Prostate gland (tissue), 2 donors: ENCODE measurements at regions not wholly inside any gene's neighbourhood (a gene's known extent, or its start where the extent isn't known, plus 50 kb on each side); places are given as distances from the start of the nearest gene placed in this dataset.

Experiments
- DNase-seq: peaks from one replicate; pipeline ENCODE4 v3.0.0-alpha.2; 2019; ENCODE audit warnings: low spot score
- H3K27ac ChIP-seq, 2 donors: fragments of 200-600 bp; sonication (generic); 2 replicates each; pipeline ENCODE4 v1.5.1; 2017 to 2019
- H3K27me3 ChIP-seq: fragments of 200-600 bp; sonication (generic); replicated peaks from 2 replicates; pipeline ENCODE4 v1.5.1; 2019; ENCODE audit not compliant: insufficient read depth
- H3K36me3 ChIP-seq, 2 donors: fragments of 200-600 bp; sonication (generic); 1 replicate in 1 of 2; 2 replicates in 1 of 2; pipeline versions ENCODE4 v1.5.1 to v1.8.1; 2017 to 2019
- H3K4me1 ChIP-seq: fragments of 200-600 bp; sonication (generic); replicated peaks from 2 replicates; pipeline ENCODE4 v1.5.1; 2019
- H3K4me3 ChIP-seq, 2 donors: fragments of 200-600 bp; sonication (generic); 2 replicates each; pipeline ENCODE4 v1.5.1; 2017 to 2019
- H3K9me3 ChIP-seq: fragments of 200-600 bp; sonication (generic); 2 replicates; pipeline ENCODE4 v1.5.1; 2017
- CTCF ChIP-seq, 4 experiments: fragments of 200-600 bp in 2 of 4; fragments of 450-650 bp in 2 of 4; sonication (generic) in 2 of 4; IDR thresholded peaks; 1 replicate in 3 of 4; 2 replicates in 1 of 4; pipeline ENCODE4 v1.5.1; 2016 to 2019; ENCODE audit warnings: antibody characterized with exemption in 4 of 4, mild to moderate bottlenecking in 2 of 4, moderate library complexity in 2 of 4
- POLR2A ChIP-seq: fragments of 450-650 bp; IDR thresholded peaks from one replicate; pipeline ENCODE4 v1.6.1; 2016; ENCODE audit warnings: antibody characterized with exemption, mild to moderate bottlenecking
- POLR2AphosphoS5 ChIP-seq: sonication (generic); formaldehyde crosslinking; IDR thresholded peaks from one replicate; pipeline ENCODE4 v1.6.1; 2017; ENCODE audit warnings: antibody characterized with exemption
- WGBS: methylation state at CpG from one replicate; pipeline ENCODE4 v1.1.5; 2018; 5-methylcytosine and 5-hydroxymethylcytosine counted together
- intact Hi-C: fragments of 100-400 bp; cut with DNase I; formaldehyde crosslinking; loops from one replicate; pipeline ENCODE4 v1.14.2; 2022

- 46% methylated on average over 5 of the region's 5 CpGs for WGBS
- no peaks in the 10 kb centered on the region for H3K4me1 ChIP-seq
- TF ChIP-seq POLR2A (no peak), POLR2AphosphoS5 (no peak), CTCF (IDR thresholded peaks at IDR 0.05) (no peak)
- no peak for DNase-seq
- intact Hi-C loops, result no loop called here
- H3K9me3 ChIP-seq, result no peaks in the 10 kb centered on the region
- no peak overlapping the region for H3K4me3 ChIP-seq
- H3K27ac ChIP-seq, result no peak overlapping the region
- H3K36me3 ChIP-seq, result no peaks in the 10 kb centered on the region
- no peaks in the 10 kb centered on the region for H3K27me3 ChIP-seq
Observed at GRCh38 chr3:78204977-78205376, 1165.1 kb downstream of the ROBO2 start.

- Histone ChIP-seq H3K4me3 (no peak overlapping the region), H3K9me3 (no peaks in the 10 kb centered on the region), H3K27ac (no peak overlapping the region), H3K36me3 (no peaks in the 10 kb centered on the region), H3K4me1 (no peaks in the 10 kb centered on the region), H3K27me3 (no peaks in the 10 kb centered on the region)
- DNase-seq, result no peak
- intact Hi-C loops, result no loop called here
- TF ChIP-seq CTCF (IDR thresholded peaks at IDR 0.05) (no peak), POLR2A (no peak), POLR2AphosphoS5 (no peak)
- 91% methylated on average over 2 of the region's 2 CpGs for WGBS
Observed at GRCh38 chr3:78221300-78221699, 1181.4 kb downstream of the ROBO2 start.

- no peaks in the 10 kb centered on the region for H3K27me3 ChIP-seq
- H3K4me1 ChIP-seq, result no peaks in the 10 kb centered on the region
- no peaks in the 10 kb centered on the region for H3K36me3 ChIP-seq
- H3K9me3 ChIP-seq, result no peaks in the 10 kb centered on the region
- H3K27ac ChIP-seq, result no peak overlapping the region
- H3K4me3 ChIP-seq, result no peak overlapping the region
- intact Hi-C loops, result no loop called here
- TF ChIP-seq POLR2AphosphoS5 (no peak), POLR2A (no peak), CTCF (IDR thresholded peaks at IDR 0.05) (no peak)
- no peak for DNase-seq
Observed at GRCh38 chr3:78221796-78222195, 1181.9 kb downstream of the ROBO2 start.

- no peak for DNase-seq
- TF ChIP-seq POLR2A (no peak), CTCF (IDR thresholded peaks at IDR 0.05) (no peak), POLR2AphosphoS5 (no peak)
- intact Hi-C loops, result no loop called here
- Histone ChIP-seq H3K4me1 (no peaks in the 10 kb centered on the region), H3K4me3 (no peak overlapping the region), H3K27me3 (no peaks in the 10 kb centered on the region), H3K27ac (no peak overlapping the region), H3K9me3 (no peaks in the 10 kb centered on the region), H3K36me3 (no peaks in the 10 kb centered on the region)
Observed at GRCh38 chr3:78235841-78236240, 1195.9 kb downstream of the ROBO2 start.

- H3K36me3 ChIP-seq, result no peaks in the 10 kb centered on the region
- WGBS, result 83% methylated on average over 5 of the region's 5 CpGs
- TF ChIP-seq POLR2A (no peak), CTCF (IDR thresholded peaks at IDR 0.05) (no peak), POLR2AphosphoS5 (no peak)
- H3K4me3 ChIP-seq, result no peak overlapping the region
- no peaks in the 10 kb centered on the region for H3K27me3 ChIP-seq
- DNase-seq, result no peak
- no peaks in the 10 kb centered on the region for H3K4me1 ChIP-seq
- H3K9me3 ChIP-seq, result no peaks in the 10 kb centered on the region
- intact Hi-C loops, result no loop called here
- H3K27ac ChIP-seq, result no peak overlapping the region
Observed at GRCh38 chr3:78238811-78239210, 1198.9 kb downstream of the ROBO2 start.
